NCI-H1436 (cell line): ENCODE measurements at regions not wholly inside any gene's neighbourhood (a gene's known extent, or its start where the extent isn't known, plus 50 kb on each side); places are given as distances from the start of the nearest gene placed in this dataset.
"Not testable (repeated sequence)": the region's sequence is repeated elsewhere in the genome, so short reads cannot be mapped to it uniquely, and the experiment has no call there.

Experiments
- DNase-seq: peaks from one replicate; lab custom pipeline; 2025; lab: John Stamatoyannopoulos, UW

GRCh38 chr16:60013076-60013475, 1279.0 kb upstream of the GOT2 start:
- DNase-seq, result no peak

- no peak for DNase-seq
These were observed 1267.4 kb upstream of the GOT2 start for GRCh38 chr16:60001523-60001922.

- no peak for DNase-seq
These were observed 1263.6 kb upstream of the GOT2 start for GRCh38 chr16:59997706-59998105.

- no peak for DNase-seq
These were observed 1259.0 kb upstream of the GOT2 start for GRCh38 chr16:59993101-59993500.

- no peak for DNase-seq
These were observed 1257.1 kb upstream of the GOT2 start for GRCh38 chr16:59991171-59991570.

- DNase-seq, result no peak
These were observed 1254.5 kb upstream of the GOT2 start for GRCh38 chr16:59988591-59988990.

- no peak for DNase-seq
These were observed 1241.8 kb upstream of the GOT2 start for GRCh38 chr16:59975953-59976352.

- no peak for DNase-seq
These were observed 1239.8 kb upstream of the GOT2 start for GRCh38 chr16:59973966-59974365.

- no peak for DNase-seq
These were observed 1237.1 kb upstream of the GOT2 start for GRCh38 chr16:59971264-59971663.

GRCh38 chr16:59964232-59964924, 1230.3 kb upstream of the GOT2 start:
- no peak for DNase-seq

GRCh38 chr16:59959311-59959710, 1225.2 kb upstream of the GOT2 start:
- no peak for DNase-seq

- no peak for DNase-seq
These were observed 1216.3 kb upstream of the GOT2 start for GRCh38 chr16:59950431-59950830.

GRCh38 chr16:59944041-59944440, 1209.9 kb upstream of the GOT2 start:
- not testable (repeated sequence) for DNase-seq

- no peak for DNase-seq
These were observed 1207.5 kb upstream of the GOT2 start for GRCh38 chr16:59941594-59941993.

GRCh38 chr16:59920054-59920453, 1185.9 kb upstream of the GOT2 start:
- no peak for DNase-seq

GRCh38 chr16:59913666-59914065, 1179.5 kb upstream of the GOT2 start:
- DNase-seq, result no peak

- DNase-seq, result no peak
These were observed 1175.1 kb upstream of the GOT2 start for GRCh38 chr16:59909262-59909661.

GRCh38 chr16:59907611-59908010, 1173.5 kb upstream of the GOT2 start:
- DNase-seq, result no peak

GRCh38 chr16:59905606-59906005, 1171.5 kb upstream of the GOT2 start:
- no peak for DNase-seq

- no peak for DNase-seq
These were observed 1171.0 kb upstream of the GOT2 start for GRCh38 chr16:59905131-59905530.

- DNase-seq, result no peak
These were observed 1165.8 kb upstream of the GOT2 start for GRCh38 chr16:59899940-59900339.

GRCh38 chr16:59892376-59892775, 1158.3 kb upstream of the GOT2 start:
- no peak for DNase-seq

- DNase-seq, result no peak
These were observed 1153.7 kb upstream of the GOT2 start for GRCh38 chr16:59887856-59888255.

- no peak for DNase-seq
These were observed 1151.9 kb upstream of the GOT2 start for GRCh38 chr16:59886021-59886420.
